ENCODE measurements at regions not wholly inside any gene's neighbourhood (a gene's known extent, or its start where the extent isn't known, plus 50 kb on each side); places are given as distances from the start of the nearest gene placed in this dataset.

- CTCF ChIA-PET: no interaction called here
- H3K27ac ChIP-seq (ENCODE audit: low read depth, low read length): no peak overlapping the region
- H3K4me3 ChIP-seq (ENCODE audit: low read depth, low read length): no peak overlapping the region
- DNase-seq (ENCODE audit: low read depth, low spot score): no peak
- no peak for TF ChIP-seq CTCF (IDR thresholded peaks at IDR 0.05; ENCODE audit: low read depth, low read length)
- H3K9me3 ChIP-seq (ENCODE audit: control insufficient read depth, insufficient read depth, low read length): peaks cover 25% of the 10 kb centered on the region
- no peaks in the 10 kb centered on the region for H3K27me3 ChIP-seq (ENCODE audit: control insufficient read depth, insufficient read depth, low read length)
- POLR2A ChIA-PET: no interaction called here
These were observed 301.8 kb upstream of the ZWINT start for GRCh38 chr10:56662765-56663447.

DNA sequence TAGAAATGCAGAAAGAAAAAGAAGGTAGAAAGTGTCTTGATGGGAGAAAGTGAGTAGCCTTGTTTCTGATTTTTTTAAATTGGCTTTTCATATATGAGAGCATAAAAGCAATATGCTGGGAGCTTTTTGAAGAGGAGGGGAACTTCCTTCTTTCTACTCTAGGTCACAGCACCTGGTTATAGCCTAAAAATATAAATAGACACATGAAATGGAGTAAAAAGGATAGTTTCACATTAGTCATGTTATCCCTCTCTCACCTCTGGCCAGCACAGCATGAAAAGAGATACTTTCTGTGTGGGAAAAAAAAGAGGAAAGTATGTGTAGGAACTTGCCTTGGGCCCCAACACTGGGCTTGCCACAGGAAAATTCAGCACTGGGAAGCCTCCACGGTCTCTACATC, 292.2 kb upstream of the ZWINT start:
- no peak overlapping the region for H3K27ac ChIP-seq (ENCODE audit: low read depth, low read length)
- no peak for DNase-seq (ENCODE audit: low read depth, low spot score)
- no peaks in the 10 kb centered on the region for H3K27me3 ChIP-seq (ENCODE audit: control insufficient read depth, insufficient read depth, low read length)
- H3K4me3 ChIP-seq (ENCODE audit: low read depth, low read length): no peak overlapping the region
- POLR2A ChIA-PET: no interaction called here
- CTCF ChIA-PET: no interaction called here
- no peak for TF ChIP-seq CTCF (IDR thresholded peaks at IDR 0.05; ENCODE audit: low read depth, low read length)
- H3K9me3 ChIP-seq (ENCODE audit: control insufficient read depth, insufficient read depth, low read length): peaks cover 6% of the 10 kb centered on the region; the same call in 1 of the 2 replicates

DNA sequence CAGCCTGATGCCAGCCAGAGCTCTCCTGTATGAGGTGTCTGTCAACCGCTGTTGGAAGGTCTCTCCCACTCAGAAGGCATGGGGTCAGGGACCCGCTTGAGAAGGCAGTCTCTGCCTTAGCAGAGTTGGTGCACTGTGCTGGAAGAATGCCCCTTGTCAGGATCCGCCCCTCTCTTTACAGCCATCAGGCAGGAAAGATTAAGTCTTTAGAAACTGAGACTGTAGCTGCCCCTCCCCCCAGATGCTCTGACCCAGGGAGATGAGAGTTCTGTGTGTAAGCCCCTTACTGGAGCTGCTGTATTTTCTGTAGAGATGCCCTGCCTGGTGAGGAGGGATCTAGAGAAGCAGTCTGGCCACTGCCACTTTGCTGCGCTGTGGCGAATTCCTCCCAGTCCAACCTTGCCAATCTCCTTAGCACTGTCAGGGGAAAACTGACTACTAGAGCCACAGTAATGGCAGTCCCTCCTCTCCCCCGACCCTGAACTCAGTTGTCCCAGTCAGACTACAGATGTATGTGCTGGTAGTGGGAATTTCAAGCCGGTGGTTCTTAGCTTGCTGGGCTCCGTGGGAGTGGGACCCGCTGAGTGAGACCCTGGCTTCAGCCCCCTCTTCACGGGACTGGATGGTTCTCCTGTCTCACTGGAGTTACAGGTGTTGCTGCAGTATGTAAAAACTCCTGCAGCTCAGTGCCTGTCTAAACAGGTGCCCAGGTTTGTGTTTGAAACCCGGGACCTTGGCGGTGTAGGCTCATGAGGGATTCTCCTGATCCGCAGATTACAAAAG, 285.5 kb upstream of the ZWINT start:
- CTCF ChIA-PET: no interaction called here
- DNase-seq (ENCODE audit: low read depth, low spot score): no peak
- Histone ChIP-seq H3K4me3 (ENCODE audit: low read depth, low read length) (no peak overlapping the region), H3K27ac (ENCODE audit: low read depth, low read length) (no peak overlapping the region), H3K9me3 (ENCODE audit: control insufficient read depth, insufficient read depth, low read length) (peaks cover 20% of the 10 kb centered on the region), H3K27me3 (ENCODE audit: control insufficient read depth, insufficient read depth, low read length) (no peaks in the 10 kb centered on the region)
- POLR2A ChIA-PET: no interaction called here
- no peak for TF ChIP-seq CTCF (IDR thresholded peaks at IDR 0.05; ENCODE audit: low read depth, low read length)

GRCh38 chr10:56633876-56634452, 272.9 kb upstream of the ZWINT start:
- Histone ChIP-seq H3K9me3 (ENCODE audit: control insufficient read depth, insufficient read depth, low read length) (no peaks in the 10 kb centered on the region; the same call in 1 of the 2 replicates), H3K27me3 (ENCODE audit: control insufficient read depth, insufficient read depth, low read length) (no peaks in the 10 kb centered on the region), H3K4me3 (ENCODE audit: low read depth, low read length) (no peak overlapping the region), H3K27ac (ENCODE audit: low read depth, low read length) (no peak overlapping the region)
- DNase-seq (ENCODE audit: low read depth, low spot score): no peak
- ChIA-PET POLR2A (no interaction called here), CTCF (no interaction called here)
- TF ChIP-seq CTCF (IDR thresholded peaks at IDR 0.05; ENCODE audit: low read depth, low read length): no peak

GRCh38 chr10:56632537-56632936, 271.5 kb upstream of the ZWINT start:
- POLR2A ChIA-PET: no interaction called here
- TF ChIP-seq CTCF (IDR thresholded peaks at IDR 0.05; ENCODE audit: low read depth, low read length): no peak
- CTCF ChIA-PET: no interaction called here
- peaks cover 4% of the 10 kb centered on the region; the same call in 1 of the 2 replicates for H3K9me3 ChIP-seq (ENCODE audit: control insufficient read depth, insufficient read depth, low read length)
- H3K27ac ChIP-seq (ENCODE audit: low read depth, low read length): no peak overlapping the region
- H3K4me3 ChIP-seq (ENCODE audit: low read depth, low read length): no peak overlapping the region
- H3K27me3 ChIP-seq (ENCODE audit: control insufficient read depth, insufficient read depth, low read length): no peaks in the 10 kb centered on the region
- no peak for DNase-seq (ENCODE audit: low read depth, low spot score)

Measured in AG04450 (cell line).